Left ventricle myocardium inferior (tissue), 1 donor: ENCODE measurements at regions not wholly inside any gene's neighbourhood (a gene's known extent, or its start where the extent isn't known, plus 50 kb on each side); places are given as distances from the start of the nearest gene placed in this dataset.

Experiments used
- DNase-seq: peaks from one replicate; pipeline ENCODE4 v3.0.0-alpha.2; 2020
- H3K27ac ChIP-seq: fragments of 200-600 bp; replicated peaks from 2 replicates; pipeline ENCODE4 v1.8.0; 2021
- H3K27me3 ChIP-seq: fragments of 200-600 bp; 2 replicates; pipeline ENCODE4 v1.8.0; 2021; ENCODE audit warnings: low read depth
- H3K36me3 ChIP-seq: fragments of 200-600 bp; 2 replicates; pipeline ENCODE4 v1.8.0; 2021
- H3K4me1 ChIP-seq: fragments of 200-600 bp; 2 replicates; pipeline ENCODE4 v1.8.0; 2021
- H3K4me3 ChIP-seq: fragments of 200-600 bp; 2 replicates; pipeline ENCODE4 v1.8.0; 2021; ENCODE audit warnings: mild to moderate bottlenecking, moderate library complexity
- H3K9me3 ChIP-seq: fragments of 200-600 bp; replicated peaks from 2 replicates; pipeline ENCODE4 v1.8.0; 2021
- CTCF ChIP-seq: fragments of 200-600 bp; IDR thresholded peaks from 2 replicates; pipeline ENCODE4 v1.8.0; 2021; ENCODE audit warnings: antibody characterized with exemption, mild to moderate bottlenecking, borderline replicate concordance
- intact Hi-C: fragments of 100-400 bp; cut with micrococcal nuclease; formaldehyde crosslinking; loops from one replicate; pipeline ENCODE4 v1.11.0; 2022
- donor health status: DM: no; HTN: yes; CAD: no; lungs with severe emphysema.

- no peaks in the 10 kb centered on the region for H3K27me3 ChIP-seq
- TF ChIP-seq CTCF = no peak
- intact Hi-C loops = no loop called here
- H3K4me1 ChIP-seq = no peaks in the 10 kb centered on the region
- H3K9me3 ChIP-seq = no peaks in the 10 kb centered on the region
- no peak overlapping the region for H3K27ac ChIP-seq
- no peaks in the 10 kb centered on the region for H3K36me3 ChIP-seq
- DNase-seq = no peak
- H3K4me3 ChIP-seq = no peak overlapping the region
Measured at GRCh38 chr21:14684071-14684470, 138.0 kb upstream of the SAMSN1 start.

- no peaks in the 10 kb centered on the region for H3K36me3 ChIP-seq
- H3K4me1 ChIP-seq = no peaks in the 10 kb centered on the region
- no peak overlapping the region for H3K4me3 ChIP-seq
- no peak overlapping the region for H3K27ac ChIP-seq
- DNase-seq = no peak
- no peak for TF ChIP-seq CTCF
- no peaks in the 10 kb centered on the region for H3K9me3 ChIP-seq
- no peaks in the 10 kb centered on the region for H3K27me3 ChIP-seq
- intact Hi-C loops = no loop called here
Measured at GRCh38 chr21:14683063-14683462, 136.9 kb upstream of the SAMSN1 start.

- no peaks in the 10 kb centered on the region for H3K27me3 ChIP-seq
- no peaks in the 10 kb centered on the region for H3K9me3 ChIP-seq
- intact Hi-C loops = no loop called here
- H3K36me3 ChIP-seq = no peaks in the 10 kb centered on the region
- no peak for TF ChIP-seq CTCF
- H3K27ac ChIP-seq = no peak overlapping the region
- no peak overlapping the region for H3K4me3 ChIP-seq
- no peak for DNase-seq
- H3K4me1 ChIP-seq = no peaks in the 10 kb centered on the region
Measured at GRCh38 chr21:14678973-14679574, 133.0 kb upstream of the SAMSN1 start.

- DNase-seq = no peak
- no peak overlapping the region for H3K27ac ChIP-seq
- H3K27me3 ChIP-seq = no peaks in the 10 kb centered on the region
- no peaks in the 10 kb centered on the region for H3K9me3 ChIP-seq
- no peaks in the 10 kb centered on the region for H3K36me3 ChIP-seq
- intact Hi-C loops = no loop called here
- no peaks in the 10 kb centered on the region for H3K4me1 ChIP-seq
- no peak for TF ChIP-seq CTCF
- no peak overlapping the region for H3K4me3 ChIP-seq
Measured at GRCh38 chr21:14677639-14678179, 131.6 kb upstream of the SAMSN1 start.

- Histone ChIP-seq H3K36me3 (no peaks in the 10 kb centered on the region), H3K4me1 (no peaks in the 10 kb centered on the region), H3K4me3 (no peak overlapping the region), H3K27me3 (no peaks in the 10 kb centered on the region), H3K27ac (no peak overlapping the region), H3K9me3 (no peaks in the 10 kb centered on the region)
- no peak for TF ChIP-seq CTCF
- no peak for DNase-seq
- intact Hi-C loops = no loop called here
Measured at GRCh38 chr21:14677013-14677412, 130.9 kb upstream of the SAMSN1 start.
